Endothelial cell of umbilical vein (primary cell): ENCODE measurements at regions not wholly inside any gene's neighbourhood (a gene's known extent, or its start where the extent isn't known, plus 50 kb on each side); places are given as distances from the start of the nearest gene placed in this dataset.

Experiments
- BruUV-seq: library from RNA; stranded (reverse); fragments of 400-500 nt; replicated peaks from 2 replicates; lab custom pipeline; 2021; lab: Mats Ljungman, UMichigan
- CTCF ChIA-PET: fragments of 300-600, 350-600 bp; sonication (Branson Sonifier 250); formaldehyde crosslinking; loops from one replicate; lab custom pipeline; 2021; ENCODE audit warnings: antibody characterized with exemption, inconsistent platforms; lab: Charles Lee
- POLR2A ChIA-PET: fragments of 300-600, 350-600 bp; sonication (Branson Sonifier 250); formaldehyde crosslinking; loops from one replicate; lab custom pipeline; 2021; ENCODE audit warnings: antibody characterized with exemption, inconsistent platforms; lab: Charles Lee
- DNase-seq: peaks from one replicate; pipeline ENCODE4 v3.0.0-alpha.2; 2011; ENCODE audit warnings: low read depth, low spot score
- FAIRE-seq: peaks from 2 replicates; lab custom pipeline; 2011; peaks lifted over from hg19 to GRCh38; lab: Jason Lieb, UNC
- H2AFZ ChIP-seq: 2 replicates; pipeline ENCODE4 v1.6.0; 2012; ENCODE audit warnings: low read depth, low read length, control low read depth, inconsistent platforms
- H3K27ac ChIP-seq: 2 replicates; pipeline ENCODE4 v1.5.1; 2011; ENCODE audit warnings: low read depth, mild to moderate bottlenecking, control low read depth, low read length, moderate library complexity; ENCODE audit not compliant: insufficient read depth
- H3K27me3 ChIP-seq, 2 experiments: 2 replicates each; pipeline versions ENCODE4 v1.6.0 to v1.6.1; 2011; ENCODE audit warnings: low read length in 2 of 2, mixed read lengths in 1 of 2; ENCODE audit not compliant: control insufficient read depth in 2 of 2, insufficient read depth in 2 of 2
- H3K36me3 ChIP-seq, 2 experiments: 2 replicates in 1 of 2; 3 replicates in 1 of 2; pipeline ENCODE4 v1.5.1; 2011; ENCODE audit warnings: low read length in 2 of 2, mild to moderate bottlenecking in 1 of 2, moderate library complexity in 1 of 2; ENCODE audit not compliant: control insufficient read depth in 2 of 2, insufficient read depth in 2 of 2; ENCODE audit errors: extremely low read depth in 1 of 2
- H3K4me1 ChIP-seq: 3 replicates; pipeline ENCODE4 v1.5.1; 2011; ENCODE audit warnings: mild to moderate bottlenecking, low read length; ENCODE audit not compliant: control insufficient read depth, insufficient read depth; ENCODE audit errors: extremely low read depth
- H3K4me2 ChIP-seq: 2 replicates; pipeline ENCODE4 v1.6.1; 2011; ENCODE audit warnings: low read length, control low read depth, mixed read lengths; ENCODE audit not compliant: insufficient read depth
- H3K4me3 ChIP-seq, 3 experiments: fragments of 200-600 bp in 1 of 3; sonication (generic), shearing (Covaris generic) in 1 of 3; replicated peaks in 1 of 3; 2 replicates each; pipeline ENCODE4 v1.5.1; 2011 to 2016; ENCODE audit warnings: control low read depth in 3 of 3, low read length in 3 of 3, mild to moderate bottlenecking in 2 of 3, inconsistent platforms in 1 of 3, low read depth in 1 of 3, moderate library complexity in 1 of 3; ENCODE audit not compliant: insufficient read depth in 1 of 3
- H3K79me2 ChIP-seq: 2 replicates; pipeline ENCODE4 v1.6.0; 2012; ENCODE audit warnings: low read length, inconsistent platforms; ENCODE audit not compliant: control insufficient read depth, insufficient read depth
- H3K9ac ChIP-seq: replicated peaks from 2 replicates; pipeline ENCODE3; 2011; ENCODE audit warnings: low read length, control low read depth; ENCODE audit not compliant: insufficient read depth; ENCODE audit errors: extremely low read depth
- H3K9me1 ChIP-seq: replicated peaks from 3 replicates; pipeline ENCODE4 v1.6.0; 2011; ENCODE audit warnings: mild to moderate bottlenecking, low read length; ENCODE audit not compliant: control insufficient read depth, insufficient read depth; ENCODE audit errors: extremely low read depth
- H3K9me3 ChIP-seq: replicated peaks from 2 replicates; pipeline ENCODE4 v1.5.1; 2012; ENCODE audit warnings: low read length, inconsistent platforms; ENCODE audit not compliant: control insufficient read depth, insufficient read depth
- H4K20me1 ChIP-seq: replicated peaks from 2 replicates; pipeline ENCODE3; 2011; ENCODE audit warnings: mild to moderate bottlenecking, low read length; ENCODE audit not compliant: control insufficient read depth, insufficient read depth; ENCODE audit errors: extremely low read depth
- EZH2 ChIP-seq: IDR thresholded peaks from 2 replicates; pipeline ENCODE4 v1.6.1; 2012; ENCODE audit warnings: borderline replicate concordance, low read depth, mild to moderate bottlenecking, moderate library complexity, low read length, inconsistent platforms; ENCODE audit not compliant: severe bottlenecking
- FOS ChIP-seq: IDR thresholded peaks from 2 replicates; pipeline ENCODE4 v1.6.1; 2011; ENCODE audit warnings: mild to moderate bottlenecking, low read length, moderate library complexity, borderline replicate concordance; ENCODE audit not compliant: insufficient read depth
- GATA2 ChIP-seq: IDR thresholded peaks from 2 replicates; pipeline ENCODE4 v1.7.0; 2011; ENCODE audit warnings: low read depth, mild to moderate bottlenecking, moderate library complexity, mixed read lengths, low read length; ENCODE audit not compliant: insufficient read length, insufficient read depth
- JUN ChIP-seq: IDR thresholded peaks from 2 replicates; pipeline ENCODE4 v1.6.1; 2011; ENCODE audit warnings: borderline replicate concordance, low read depth; ENCODE audit not compliant: insufficient read length, insufficient read depth
- MYC ChIP-seq: IDR thresholded peaks from one replicate; pipeline ENCODE4 v1.6.1; 2011; ENCODE audit warnings: mild to moderate bottlenecking, low read depth, low read length
- POLR2A ChIP-seq: IDR thresholded peaks from 2 replicates; pipeline ENCODE4 v1.6.1; 2012; ENCODE audit warnings: low read depth, mild to moderate bottlenecking, control low read depth, low read length
- POLR2AphosphoS5 ChIP-seq: IDR thresholded peaks from 2 replicates; pipeline ENCODE4 v1.6.1; 2012; ENCODE audit warnings: low read depth, mild to moderate bottlenecking, control low read depth, low read length, moderate library complexity; ENCODE audit not compliant: insufficient read depth
- dilution Hi-C: fragments of 300-500 bp; cut with MboI; formaldehyde crosslinking; loops from one replicate; pipeline ENCODE4 v1.15.0; 2019; ENCODE audit warnings: low sequenced_read_pairs; ENCODE audit not compliant: extremely low pct_ligation_motif_present
- intact Hi-C: fragments of 100-400 bp; cut with micrococcal nuclease; formaldehyde crosslinking; loops from one replicate; pipeline ENCODE4 v1.10.0; 2022
- TF ChIP-seq, protein P1 (sequence below): IDR thresholded peaks from 2 replicates; pipeline ENCODE4 v1.6.1; 2011; ENCODE audit not compliant: insufficient read depth, insufficient read length
- TF ChIP-seq, protein P2 (sequence below), 2 donors: IDR thresholded peaks; 1 replicate in 1 of 2; 2 replicates in 1 of 2; pipeline ENCODE4 v1.5.1; 2011; ENCODE audit warnings: low read length in 2 of 2, mild to moderate bottlenecking in 2 of 2, moderate library complexity in 2 of 2, control low read depth in 1 of 2, inconsistent platforms in 1 of 2, low read depth in 1 of 2; ENCODE audit not compliant: insufficient read depth in 1 of 2; ENCODE audit errors: extremely low read depth in 1 of 2

DNA sequence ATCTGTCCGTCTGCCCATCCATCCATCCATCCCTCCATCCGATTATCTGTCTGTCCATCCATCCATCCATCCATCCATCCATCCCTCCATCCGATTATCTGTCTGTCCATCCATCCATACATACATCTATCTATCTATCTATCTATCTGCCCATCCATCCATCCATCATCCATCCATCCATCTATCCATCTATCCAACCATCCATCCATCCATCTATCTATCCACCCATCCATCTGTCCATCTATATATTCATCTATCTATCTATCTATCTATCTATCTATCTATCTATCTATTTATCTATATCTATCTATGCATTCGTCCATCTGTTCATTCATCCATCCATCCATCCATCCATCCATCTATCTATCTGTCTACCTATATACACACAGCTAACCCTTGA lies 471.1 kb upstream of the ZNF507 start:
- H3K27me3 ChIP-seq: no peaks in the 10 kb centered on the region
- BruUV-seq: no TSS peak
- no peaks in the 10 kb centered on the region for H3K79me2 ChIP-seq
- H3K9me1 ChIP-seq: no peaks in the 10 kb centered on the region
- no peak for DNase-seq
- H3K36me3 ChIP-seq: no peaks in the 10 kb centered on the region
- dilution Hi-C loops: no loop called here
- no peak overlapping the region for H3K4me2 ChIP-seq
- ChIA-PET CTCF (no interaction called here), POLR2A (no interaction called here)
- no peak overlapping the region for H3K9ac ChIP-seq
- no peak overlapping the region for H3K27ac ChIP-seq
- no peaks in the 10 kb centered on the region for H4K20me1 ChIP-seq
- no peak overlapping the region for H3K4me3 ChIP-seq
- H3K9me3 ChIP-seq: peaks cover 12% of the 10 kb centered on the region
- FAIRE-seq: no peak
- no peak overlapping the region for H2AFZ ChIP-seq
- intact Hi-C loops: no loop called here
- no peaks in the 10 kb centered on the region for H3K4me1 ChIP-seq
- no peak for TF ChIP-seq POLR2AphosphoS5
- no peak for TF ChIP-seq EZH2
- no peak for TF ChIP-seq POLR2A
- no peak for TF ChIP-seq JUN
- TF ChIP-seq FOS: no peak
- TF ChIP-seq GATA2: no peak
- TF ChIP-seq, protein P1, sequence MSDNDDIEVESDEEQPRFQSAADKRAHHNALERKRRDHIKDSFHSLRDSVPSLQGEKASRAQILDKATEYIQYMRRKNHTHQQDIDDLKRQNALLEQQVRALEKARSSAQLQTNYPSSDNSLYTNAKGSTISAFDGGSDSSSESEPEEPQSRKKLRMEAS: no peak
- TF ChIP-seq, protein P2, sequence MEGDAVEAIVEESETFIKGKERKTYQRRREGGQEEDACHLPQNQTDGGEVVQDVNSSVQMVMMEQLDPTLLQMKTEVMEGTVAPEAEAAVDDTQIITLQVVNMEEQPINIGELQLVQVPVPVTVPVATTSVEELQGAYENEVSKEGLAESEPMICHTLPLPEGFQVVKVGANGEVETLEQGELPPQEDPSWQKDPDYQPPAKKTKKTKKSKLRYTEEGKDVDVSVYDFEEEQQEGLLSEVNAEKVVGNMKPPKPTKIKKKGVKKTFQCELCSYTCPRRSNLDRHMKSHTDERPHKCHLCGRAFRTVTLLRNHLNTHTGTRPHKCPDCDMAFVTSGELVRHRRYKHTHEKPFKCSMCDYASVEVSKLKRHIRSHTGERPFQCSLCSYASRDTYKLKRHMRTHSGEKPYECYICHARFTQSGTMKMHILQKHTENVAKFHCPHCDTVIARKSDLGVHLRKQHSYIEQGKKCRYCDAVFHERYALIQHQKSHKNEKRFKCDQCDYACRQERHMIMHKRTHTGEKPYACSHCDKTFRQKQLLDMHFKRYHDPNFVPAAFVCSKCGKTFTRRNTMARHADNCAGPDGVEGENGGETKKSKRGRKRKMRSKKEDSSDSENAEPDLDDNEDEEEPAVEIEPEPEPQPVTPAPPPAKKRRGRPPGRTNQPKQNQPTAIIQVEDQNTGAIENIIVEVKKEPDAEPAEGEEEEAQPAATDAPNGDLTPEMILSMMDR (IDR thresholded peaks at IDR 0.05; ENCODE audit: extremely low read depth in 1 of 2, insufficient read depth in 1 of 2, low read depth in 1 of 2, low read length in 2 of 2): no peak
- no peak for TF ChIP-seq MYC
